GM10266 (cell line): ENCODE measurements at regions not wholly inside any gene's neighbourhood (a gene's known extent, or its start where the extent isn't known, plus 50 kb on each side); places are given as distances from the start of the nearest gene placed in this dataset.

Source experiments
- DNase-seq: peaks from one replicate; pipeline ENCODE4 v3.0.0; 2012; ENCODE audit errors: extremely low spot score
- CTCF ChIP-seq: IDR thresholded peaks from 2 replicates; pipeline ENCODE4 v1.5.1; 2012; ENCODE audit warnings: mild to moderate bottlenecking, low read depth; ENCODE audit not compliant: control insufficient read depth, insufficient read depth; ENCODE audit errors: missing control alignments

- TF ChIP-seq CTCF, result no peak
- no peak for DNase-seq
Measured at GRCh38 chr13:48923376-48923775, 52.3 kb upstream of the FNDC3A start.

- TF ChIP-seq CTCF, result no peak
- DNase-seq, result no peak
Measured at GRCh38 chr13:48925001-48925400, 50.7 kb upstream of the FNDC3A start.
